ENCODE measurements at regions not wholly inside any gene's neighbourhood (a gene's known extent, or its start where the extent isn't known, plus 50 kb on each side); places are given as distances from the start of the nearest gene placed in this dataset.

DNA sequence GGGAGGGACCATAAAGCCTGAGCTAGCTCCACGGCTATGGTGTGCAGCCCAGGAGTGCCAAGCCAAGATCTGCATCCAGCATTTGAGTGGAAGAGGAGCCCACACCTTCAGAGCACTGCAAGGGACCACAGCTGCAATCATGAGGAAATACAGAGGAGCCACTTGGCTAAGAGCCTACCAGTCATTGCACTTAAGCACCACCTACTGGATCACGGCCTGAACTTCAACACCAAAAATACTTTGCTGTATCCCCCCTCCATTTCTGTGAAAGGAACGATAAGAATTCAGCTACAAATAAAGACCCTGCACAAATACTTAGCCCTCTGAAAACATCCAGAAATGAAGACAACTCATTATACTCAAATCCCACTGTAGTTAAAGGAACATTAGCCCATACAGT lies 545.3 kb downstream of the TSN start:
- H3K36me3 ChIP-seq (ENCODE audit: control insufficient read depth in 3 of 3, insufficient read depth in 2 of 3, low read depth in 1 of 3, low read length in 3 of 3) = no peaks in the 10 kb centered on the region
- FAIRE-seq (no peak), DNase-seq (no peak)
- peaks cover 0 to 8% of the 10 kb centered on the region in 2 donors for H3K9me3 ChIP-seq (ENCODE audit: control insufficient read depth in 2 of 2, insufficient read depth in 1 of 2, low read depth in 1 of 2, low read length in 1 of 2)
- WGBS, 3 donors = 77 to 92% (median 84%) methylated on average over 3 of the region's 3 CpGs
- H3K27me3 ChIP-seq (ENCODE audit: control insufficient read depth in 3 of 3, insufficient read depth in 3 of 3, low read length in 3 of 3) = no peaks in the 10 kb centered on the region
- H3K4me1 ChIP-seq (ENCODE audit: control insufficient read depth in 3 of 3, insufficient read depth in 2 of 3, low read depth in 1 of 3, low read length in 2 of 3) = no peaks in the 10 kb centered on the region
- no peak overlapping the region for H3K4me3 ChIP-seq (ENCODE audit: low read depth in 1 of 3, low read length in 3 of 3)
- no peak overlapping the region for H3K27ac ChIP-seq (ENCODE audit: low read depth in 1 of 3, low read length in 2 of 3)

GRCh38 chr2:122307763-122308162 lies 552.3 kb downstream of the TSN start:
- peak in 1 of 2 donors; percentile 78 for DNase-seq
- 21 to 56% (median 54%) methylated on average over 8 of the region's 8 CpGs for WGBS, 3 donors
- H3K4me3 ChIP-seq (ENCODE audit: low read depth in 1 of 3, low read length in 3 of 3) = no peak overlapping the region
- no peak for FAIRE-seq
- no peaks in the 10 kb centered on the region for H3K27me3 ChIP-seq (ENCODE audit: control insufficient read depth in 3 of 3, insufficient read depth in 3 of 3, low read length in 3 of 3)
- no peaks in the 10 kb centered on the region for H3K9me3 ChIP-seq (ENCODE audit: control insufficient read depth in 2 of 2, insufficient read depth in 1 of 2, low read depth in 1 of 2, low read length in 1 of 2)
- peak overlapping the region in 1 of 3 donors; percentile 35 for H3K27ac ChIP-seq (ENCODE audit: low read depth in 1 of 3, low read length in 2 of 3)
- no peaks in the 10 kb centered on the region for H3K36me3 ChIP-seq (ENCODE audit: control insufficient read depth in 3 of 3, insufficient read depth in 2 of 3, low read depth in 1 of 3, low read length in 3 of 3)
- H3K4me1 ChIP-seq (ENCODE audit: control insufficient read depth in 3 of 3, insufficient read depth in 2 of 3, low read depth in 1 of 3, low read length in 2 of 3) = no peaks in the 10 kb centered on the region

DNA sequence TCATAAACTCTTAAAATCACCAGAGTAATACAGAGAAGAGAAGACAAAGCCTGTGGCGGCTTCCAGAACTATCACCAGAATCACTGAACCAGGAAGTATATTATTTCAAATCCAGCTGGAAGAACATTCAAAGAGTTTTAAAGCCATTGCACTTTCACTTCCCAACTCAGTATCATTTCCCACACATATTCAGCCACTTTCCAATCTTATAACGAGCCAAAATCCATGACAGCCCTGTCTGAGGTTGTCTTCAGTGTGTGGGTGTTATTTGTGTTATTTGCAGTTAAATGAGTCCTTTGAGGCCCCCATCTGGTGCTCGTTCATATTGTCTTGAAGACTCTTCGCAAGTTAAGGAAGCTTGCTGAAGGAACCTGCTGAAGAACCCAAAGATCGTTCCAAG lies 559.9 kb downstream of the TSN start:
- no peak overlapping the region for H3K27ac ChIP-seq (ENCODE audit: low read depth in 1 of 3, low read length in 2 of 3)
- WGBS, 3 donors = 62 to 66% (median 62%) methylated on average over 5 of the region's 5 CpGs
- H3K4me1 ChIP-seq (ENCODE audit: control insufficient read depth in 3 of 3, insufficient read depth in 2 of 3, low read depth in 1 of 3, low read length in 2 of 3) = no peaks in the 10 kb centered on the region
- no peak overlapping the region for H3K4me3 ChIP-seq (ENCODE audit: low read depth in 1 of 3, low read length in 3 of 3)
- H3K9me3 ChIP-seq (ENCODE audit: control insufficient read depth in 2 of 2, insufficient read depth in 1 of 2, low read depth in 1 of 2, low read length in 1 of 2) = no peaks in the 10 kb centered on the region
- no peaks in the 10 kb centered on the region for H3K36me3 ChIP-seq (ENCODE audit: control insufficient read depth in 3 of 3, insufficient read depth in 2 of 3, low read depth in 1 of 3, low read length in 3 of 3)
- DNase-seq (no peak), FAIRE-seq (no peak)
- no peaks in the 10 kb centered on the region for H3K27me3 ChIP-seq (ENCODE audit: control insufficient read depth in 3 of 3, insufficient read depth in 3 of 3, low read length in 3 of 3)

DNA sequence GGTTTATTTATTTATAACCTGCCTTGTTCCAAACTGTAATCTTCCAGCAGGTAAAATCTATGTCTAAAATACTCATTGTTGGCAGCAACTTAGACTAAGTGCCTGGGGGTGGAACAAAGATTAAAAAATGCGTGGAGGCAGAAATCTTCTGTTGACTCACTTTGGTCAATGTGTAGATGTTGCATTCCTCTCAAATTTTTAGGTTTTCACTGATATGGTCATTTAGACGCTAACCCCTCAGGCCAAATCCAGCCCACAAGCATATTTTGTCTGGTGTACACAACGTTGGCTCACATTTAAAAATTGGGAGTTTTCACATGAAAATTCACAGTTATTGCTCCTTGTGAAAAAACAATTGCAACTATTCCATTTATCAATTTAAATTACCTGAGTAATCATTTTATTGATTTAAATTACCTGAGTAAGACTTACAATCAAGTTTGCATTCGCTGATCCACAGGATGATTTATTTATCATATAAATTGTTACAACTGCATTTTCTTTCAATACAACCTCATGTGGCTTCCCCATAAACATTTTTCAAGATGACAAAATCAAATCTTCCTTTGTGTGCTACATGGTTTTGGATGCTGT lies 564.2 kb downstream of the TSN start:
- no peak overlapping the region for H3K27ac ChIP-seq (ENCODE audit: low read depth in 1 of 3, low read length in 2 of 3)
- FAIRE-seq = no peak

DNA sequence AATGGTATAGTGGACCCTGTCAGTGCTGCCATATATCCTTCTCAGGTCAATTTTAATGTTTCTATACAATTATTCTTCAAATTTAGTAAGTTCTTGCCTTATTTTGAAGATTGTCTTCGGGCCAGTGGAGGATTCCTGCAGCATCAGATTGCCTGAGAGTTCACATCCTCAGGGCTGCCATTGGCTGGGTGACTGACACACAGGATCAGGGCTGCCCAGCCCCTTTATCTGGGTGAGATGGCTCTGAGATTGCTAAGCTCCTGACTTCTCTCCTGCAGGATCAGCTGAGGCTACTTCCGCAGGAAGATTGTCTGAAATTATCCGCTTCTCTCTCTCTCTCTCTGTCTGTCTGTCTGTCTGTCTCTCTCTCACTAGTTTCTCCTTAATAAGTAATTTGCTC lies 567.4 kb downstream of the TSN start:
- H3K4me1 ChIP-seq (ENCODE audit: control insufficient read depth in 3 of 3, insufficient read depth in 2 of 3, low read depth in 1 of 3, low read length in 2 of 3) = no peaks in the 10 kb centered on the region
- no peak overlapping the region for H3K27ac ChIP-seq (ENCODE audit: low read depth in 1 of 3, low read length in 2 of 3)
- H3K4me3 ChIP-seq (ENCODE audit: low read depth in 1 of 3, low read length in 3 of 3) = no peak overlapping the region
- FAIRE-seq = no peak
- H3K36me3 ChIP-seq (ENCODE audit: control insufficient read depth in 3 of 3, insufficient read depth in 2 of 3, low read depth in 1 of 3, low read length in 3 of 3) = no peaks in the 10 kb centered on the region
- WGBS, 3 donors = 74 to 80% (median 76%) methylated on average over 3 of the region's 3 CpGs
- no peak for DNase-seq
- peaks cover 0 to 2% (median 0%) of the 10 kb centered on the region in 3 donors for H3K27me3 ChIP-seq (ENCODE audit: control insufficient read depth in 3 of 3, insufficient read depth in 3 of 3, low read length in 3 of 3)
- H3K9me3 ChIP-seq (ENCODE audit: control insufficient read depth in 2 of 2, insufficient read depth in 1 of 2, low read depth in 1 of 2, low read length in 1 of 2) = no peaks in the 10 kb centered on the region

More for the DNA sequence above, 564.2 kb downstream of the TSN start:
- Histone ChIP-seq H3K4me3 (ENCODE audit: low read depth in 1 of 3, low read length in 3 of 3) (no peak overlapping the region), H3K9me3 (ENCODE audit: control insufficient read depth in 2 of 2, insufficient read depth in 1 of 2, low read depth in 1 of 2, low read length in 1 of 2) (no peaks in the 10 kb centered on the region), H3K27me3 (ENCODE audit: control insufficient read depth in 3 of 3, insufficient read depth in 3 of 3, low read length in 3 of 3) (no peaks in the 10 kb centered on the region), H3K4me1 (ENCODE audit: control insufficient read depth in 3 of 3, insufficient read depth in 2 of 3, low read depth in 1 of 3, low read length in 2 of 3) (no peaks in the 10 kb centered on the region), H3K36me3 (ENCODE audit: control insufficient read depth in 3 of 3, insufficient read depth in 2 of 3, low read depth in 1 of 3, low read length in 3 of 3) (no peaks in the 10 kb centered on the region)
- DNase-seq = no peak
- 67 to 77% (median 72%) methylated on average over 4 of the region's 4 CpGs for WGBS, 3 donors

DNA sequence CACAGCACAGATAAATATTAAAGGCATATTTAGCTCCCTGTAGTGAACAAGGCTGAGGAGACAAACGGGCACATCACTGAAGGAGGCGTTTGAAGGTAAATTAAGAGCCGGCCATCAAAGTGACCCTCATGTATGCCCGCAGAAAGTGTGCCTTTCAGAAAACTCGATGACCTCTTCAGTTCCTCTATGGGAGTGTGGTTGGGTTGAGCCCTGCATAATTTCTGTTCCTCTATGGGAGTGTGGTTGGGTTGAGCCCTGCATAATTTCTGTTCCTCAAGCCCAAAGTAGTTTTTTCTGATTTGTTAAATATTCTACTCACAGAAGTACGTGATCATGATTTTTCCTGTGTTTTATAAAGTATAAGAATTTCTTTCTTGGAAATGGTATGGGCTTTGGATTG lies 568.5 kb downstream of the TSN start:
- no peaks in the 10 kb centered on the region for H3K36me3 ChIP-seq (ENCODE audit: control insufficient read depth in 3 of 3, insufficient read depth in 2 of 3, low read depth in 1 of 3, low read length in 3 of 3)
- peaks cover 0 to 2% (median 0%) of the 10 kb centered on the region in 3 donors for H3K27me3 ChIP-seq (ENCODE audit: control insufficient read depth in 3 of 3, insufficient read depth in 3 of 3, low read length in 3 of 3)
- no peaks in the 10 kb centered on the region for H3K4me1 ChIP-seq (ENCODE audit: control insufficient read depth in 3 of 3, insufficient read depth in 2 of 3, low read depth in 1 of 3, low read length in 2 of 3)
- FAIRE-seq (no peak), DNase-seq (no peak)
- no peaks in the 10 kb centered on the region for H3K9me3 ChIP-seq (ENCODE audit: control insufficient read depth in 2 of 2, insufficient read depth in 1 of 2, low read depth in 1 of 2, low read length in 1 of 2)
- no peak overlapping the region for H3K4me3 ChIP-seq (ENCODE audit: low read depth in 1 of 3, low read length in 3 of 3)
- H3K27ac ChIP-seq (ENCODE audit: low read depth in 1 of 3, low read length in 2 of 3) = no peak overlapping the region
- 63 to 81% (median 75%) methylated on average over 6 of the region's 6 CpGs for WGBS, 3 donors

DNA sequence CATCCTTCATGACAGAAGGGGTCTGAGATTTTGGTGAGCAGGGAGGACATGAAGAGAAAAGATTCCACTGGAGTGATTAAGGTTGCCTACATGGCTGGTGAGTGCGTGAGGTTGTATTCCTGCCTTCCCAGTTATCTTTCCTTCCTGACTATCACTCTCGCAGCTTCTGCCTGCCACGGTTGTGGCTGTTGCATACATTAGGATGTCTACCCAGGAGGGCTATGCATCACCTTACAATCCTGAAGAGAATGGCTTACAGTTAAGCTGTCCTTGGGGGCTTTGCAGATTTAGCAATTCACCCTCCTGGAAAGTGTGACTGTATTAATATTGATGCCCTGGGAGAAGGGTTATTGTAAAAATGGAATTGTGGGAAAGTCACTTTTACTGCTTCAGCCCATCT lies 571.0 kb downstream of the TSN start:
- no peak overlapping the region for H3K4me3 ChIP-seq (ENCODE audit: low read depth in 1 of 3, low read length in 3 of 3)
- DNase-seq (no peak), FAIRE-seq (no peak)
- H3K36me3 ChIP-seq (ENCODE audit: control insufficient read depth in 3 of 3, insufficient read depth in 2 of 3, low read depth in 1 of 3, low read length in 3 of 3) = no peaks in the 10 kb centered on the region
- 51 to 70% (median 57%) methylated on average over 3 of the region's 3 CpGs for WGBS, 3 donors
- H3K9me3 ChIP-seq (ENCODE audit: control insufficient read depth in 2 of 2, insufficient read depth in 1 of 2, low read depth in 1 of 2, low read length in 1 of 2) = no peaks in the 10 kb centered on the region
- H3K4me1 ChIP-seq (ENCODE audit: control insufficient read depth in 3 of 3, insufficient read depth in 2 of 3, low read depth in 1 of 3, low read length in 2 of 3) = no peaks in the 10 kb centered on the region
- no peak overlapping the region for H3K27ac ChIP-seq (ENCODE audit: low read depth in 1 of 3, low read length in 2 of 3)
- peaks cover 0 to 2% (median 0%) of the 10 kb centered on the region in 3 donors for H3K27me3 ChIP-seq (ENCODE audit: control insufficient read depth in 3 of 3, insufficient read depth in 3 of 3, low read length in 3 of 3)

- no peak overlapping the region for H3K27ac ChIP-seq (ENCODE audit: low read depth in 1 of 3, low read length in 2 of 3)
- no peak for DNase-seq
- no peak overlapping the region for H3K4me3 ChIP-seq (ENCODE audit: low read depth in 1 of 3, low read length in 3 of 3)
- FAIRE-seq = no peak
- H3K27me3 ChIP-seq (ENCODE audit: control insufficient read depth in 3 of 3, insufficient read depth in 3 of 3, low read length in 3 of 3) = peaks cover 0 to 2% (median 0%) of the 10 kb centered on the region in 3 donors
- H3K9me3 ChIP-seq (ENCODE audit: control insufficient read depth in 2 of 2, insufficient read depth in 1 of 2, low read depth in 1 of 2, low read length in 1 of 2) = no peaks in the 10 kb centered on the region
- no peaks in the 10 kb centered on the region for H3K36me3 ChIP-seq (ENCODE audit: control insufficient read depth in 3 of 3, insufficient read depth in 2 of 3, low read depth in 1 of 3, low read length in 3 of 3)
- H3K4me1 ChIP-seq (ENCODE audit: control insufficient read depth in 3 of 3, insufficient read depth in 2 of 3, low read depth in 1 of 3, low read length in 2 of 3) = no peaks in the 10 kb centered on the region
- 66 to 80% (median 77%) methylated on average over 4 of the region's 4 CpGs for WGBS, 3 donors
Observed at GRCh38 chr2:122328816-122329215, 573.4 kb downstream of the TSN start.

DNA sequence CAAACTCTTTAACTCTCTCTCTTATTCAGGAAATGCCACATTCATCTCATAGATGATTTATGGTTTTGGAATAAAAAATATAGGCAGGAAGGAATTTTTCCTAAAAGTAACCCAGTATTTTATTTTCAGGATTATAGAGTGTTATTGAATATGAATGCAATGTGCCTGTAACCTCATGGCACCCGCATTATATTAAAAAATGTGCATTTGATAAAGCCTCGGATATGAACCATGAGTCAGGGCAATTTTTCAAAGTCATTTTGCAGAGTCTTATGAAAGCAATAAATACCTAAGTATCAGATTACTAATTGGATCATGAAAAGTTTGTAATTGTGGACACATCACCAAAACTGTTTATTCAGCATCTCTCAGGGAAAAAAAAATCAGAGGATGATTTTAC lies 573.8 kb downstream of the TSN start:
- WGBS, 3 donors = 48 to 68% (median 58%) methylated on average over 2 of the region's 2 CpGs
- FAIRE-seq = no peak

More for the DNA sequence above, 573.8 kb downstream of the TSN start:
- Histone ChIP-seq H3K4me1 (ENCODE audit: control insufficient read depth in 3 of 3, insufficient read depth in 2 of 3, low read depth in 1 of 3, low read length in 2 of 3) (no peaks in the 10 kb centered on the region), H3K27ac (ENCODE audit: low read depth in 1 of 3, low read length in 2 of 3) (no peak overlapping the region), H3K36me3 (ENCODE audit: control insufficient read depth in 3 of 3, insufficient read depth in 2 of 3, low read depth in 1 of 3, low read length in 3 of 3) (no peaks in the 10 kb centered on the region), H3K9me3 (ENCODE audit: control insufficient read depth in 2 of 2, insufficient read depth in 1 of 2, low read depth in 1 of 2, low read length in 1 of 2) (no peaks in the 10 kb centered on the region), H3K27me3 (ENCODE audit: control insufficient read depth in 3 of 3, insufficient read depth in 3 of 3, low read length in 3 of 3) (peaks cover 0 to 2% (median 0%) of the 10 kb centered on the region in 3 donors), H3K4me3 (ENCODE audit: low read depth in 1 of 3, low read length in 3 of 3) (no peak overlapping the region)
- no peak for DNase-seq
